Liver (tissue), 3 donors: ENCODE measurements at regions not wholly inside any gene's neighbourhood (a gene's known extent, or its start where the extent isn't known, plus 50 kb on each side); places are given as distances from the start of the nearest gene placed in this dataset.

ENCODE experiments used
- ATF3 ChIP-seq: IDR thresholded peaks from 2 replicates; pipeline ENCODE4 v1.6.1; 2016; ENCODE audit warnings: antibody characterized with exemption
- CTCF ChIP-seq: fragments of 150-350 bp; IDR thresholded peaks from 2 replicates; pipeline ENCODE4 v1.5.1; 2017; ENCODE audit warnings: improper control_type of control experiment, low read depth, low read length; ENCODE audit not compliant: missing input control
- EGR1 ChIP-seq, 2 donors: IDR thresholded peaks; 2 replicates each; pipeline ENCODE4 v1.6.1; 2016 to 2018; ENCODE audit warnings: antibody characterized with exemption in 2 of 2, low read depth in 2 of 2
- GABPA ChIP-seq, 2 donors: IDR thresholded peaks in 1 of 2; conservative IDR thresholded peaks in 1 of 2; 2 replicates each; pipeline ENCODE4 v1.6.1; 2016; ENCODE audit warnings: antibody characterized with exemption in 2 of 2, mild to moderate bottlenecking in 1 of 2, moderate library complexity in 1 of 2
- JUND ChIP-seq, 2 donors: IDR thresholded peaks; 2 replicates each; pipeline ENCODE4 v1.6.1; 2016; ENCODE audit warnings: antibody characterized with exemption in 2 of 2
- MAX ChIP-seq: IDR thresholded peaks from 2 replicates; pipeline ENCODE4 v1.6.1; 2016; ENCODE audit warnings: antibody characterized with exemption
- RAD21 ChIP-seq, 2 donors: IDR thresholded peaks; 2 replicates each; pipeline ENCODE4 v1.6.1; 2016; ENCODE audit warnings: antibody characterized with exemption in 2 of 2, mild to moderate bottlenecking in 2 of 2
- REST ChIP-seq: IDR thresholded peaks from 2 replicates; pipeline ENCODE4 v1.6.1; 2016; ENCODE audit warnings: antibody characterized with exemption, mild to moderate bottlenecking
- TAF1 ChIP-seq: conservative IDR thresholded peaks from 2 replicates; pipeline ENCODE4 v1.6.1; 2016; ENCODE audit warnings: antibody characterized with exemption, mild to moderate bottlenecking
- YY1 ChIP-seq: IDR thresholded peaks from 2 replicates; pipeline ENCODE4 v1.6.1; 2016; ENCODE audit warnings: antibody characterized with exemption, mild to moderate bottlenecking
- ZBTB33 ChIP-seq: IDR thresholded peaks from 2 replicates; pipeline ENCODE4 v1.6.1; 2016; ENCODE audit warnings: antibody characterized with exemption
- donor health status: healthy.
- donor health status: healthy.

GRCh38 chr1:239507826-239508225, 121.5 kb downstream of the CHRM3 start:
- no peak for TF ChIP-seq MAX
- TF ChIP-seq CTCF, result no peak
- TF ChIP-seq ZBTB33, result no peak
- no peak for TF ChIP-seq TAF1
- no peak for TF ChIP-seq RAD21 (IDR thresholded peaks at IDR 0.05)
- no peak for TF ChIP-seq REST
- TF ChIP-seq EGR1 (IDR thresholded peaks at IDR 0.05; ENCODE audit: low read depth in 2 of 2), result no peak
- TF ChIP-seq YY1, result no peak
- TF ChIP-seq JUND (IDR thresholded peaks at IDR 0.05), result no peak
- no peak for TF ChIP-seq GABPA (IDR thresholded peaks at IDR 0.05 in 1 of 2, conservative IDR thresholded peaks at IDR 0.05 in 1 of 2)
- no peak for TF ChIP-seq ATF3
